SK-N-MC (cell line): ENCODE measurements at regions not wholly inside any gene's neighbourhood (a gene's known extent, or its start where the extent isn't known, plus 50 kb on each side); places are given as distances from the start of the nearest gene placed in this dataset.

ENCODE experiments used
- FOXP2 ChIP-seq: optimal IDR thresholded peaks from 2 replicates; pipeline ENCODE3; 2011; ENCODE audit warnings: mild to moderate bottlenecking, moderate library complexity; ENCODE audit not compliant: insufficient read depth; ENCODE audit errors: extremely low read length, control extremely low read depth
- POLR2AphosphoS5 ChIP-seq: IDR thresholded peaks from 2 replicates; pipeline ENCODE4 v1.6.1; 2012; ENCODE audit warnings: mild to moderate bottlenecking, low read depth, low read length, borderline replicate concordance

- TF ChIP-seq POLR2AphosphoS5 (no peak), FOXP2 (no peak)
Observed at GRCh38 chr6:135105710-135106109, 51.1 kb upstream of the HBS1L start.
